Upper lobe of left lung (tissue), 4 donors: ENCODE measurements at regions not wholly inside any gene's neighbourhood (a gene's known extent, or its start where the extent isn't known, plus 50 kb on each side); places are given as distances from the start of the nearest gene placed in this dataset.

Source experiments
- CTCF ChIP-seq, 6 experiments: fragments of 450-650 bp in 4 of 6; fragments of 200-600 bp in 2 of 6; sonication (generic) in 2 of 6; IDR thresholded peaks; one replicate each; pipeline ENCODE4 v1.5.1; 2016 to 2019; ENCODE audit warnings: antibody characterized with exemption in 6 of 6
- POLR2A ChIP-seq, 4 donors: fragments of 450-650 bp; IDR thresholded peaks; one replicate each; pipeline ENCODE4 v1.5.1; 2016 to 2017; ENCODE audit warnings: antibody characterized with exemption in 4 of 4, mild to moderate bottlenecking in 2 of 4

GRCh38 chr13:106377931-106378662, 157.4 kb downstream of the EFNB2 start:
- TF ChIP-seq POLR2A (IDR thresholded peaks at IDR 0.05): no peak
- TF ChIP-seq CTCF (IDR thresholded peaks at IDR 0.05): no peak
